HPDE6-E6E7 (cell line): ENCODE measurements at regions not wholly inside any gene's neighbourhood (a gene's known extent, or its start where the extent isn't known, plus 50 kb on each side); places are given as distances from the start of the nearest gene placed in this dataset.
A peak's percentile ranks its signal among the peaks of the same experiment; 100 is the strongest.
"Not testable (repeated sequence)": the region's sequence is repeated elsewhere in the genome, so short reads cannot be mapped to it uniquely, and the experiment has no call there.

Experiments used
- DNase-seq: peaks from one replicate; pipeline ENCODE4 v3.0.0; 2011; ENCODE audit warnings: missing footprints; ENCODE audit errors: extremely low spot score

GRCh38 chr13:110008816-110009215 is 222.4 kb upstream of the IRS2 start:
- DNase-seq: no peak

GRCh38 chr13:110006304-110006703 is 219.9 kb upstream of the IRS2 start:
- peak; percentile 55 for DNase-seq

- no peak for DNase-seq
Measured at GRCh38 chr13:110005563-110005962, 219.2 kb upstream of the IRS2 start.

GRCh38 chr13:110004814-110005213 is 218.4 kb upstream of the IRS2 start:
- no peak for DNase-seq

GRCh38 chr13:110001670-110002275 is 215.4 kb upstream of the IRS2 start:
- DNase-seq: no peak

GRCh38 chr13:110000534-110001345 is 214.4 kb upstream of the IRS2 start:
- DNase-seq: no peak

GRCh38 chr13:109999659-110000533 is 213.5 kb upstream of the IRS2 start:
- DNase-seq: no peak

- peak; percentile 74 for DNase-seq
Measured at GRCh38 chr13:109998684-109999533, 212.5 kb upstream of the IRS2 start.

GRCh38 chr13:109998037-109998436 is 211.7 kb upstream of the IRS2 start:
- no peak for DNase-seq

GRCh38 chr13:109997056-109997595 is 210.7 kb upstream of the IRS2 start:
- DNase-seq: not testable (repeated sequence)

GRCh38 chr13:109996404-109996960 is 210.1 kb upstream of the IRS2 start:
- no peak for DNase-seq

GRCh38 chr13:109995578-109995977 is 209.2 kb upstream of the IRS2 start:
- DNase-seq: no peak

- no peak for DNase-seq
Measured at GRCh38 chr13:109990296-109990695, 203.9 kb upstream of the IRS2 start.

- no peak for DNase-seq
Measured at GRCh38 chr13:109989686-109990085, 203.3 kb upstream of the IRS2 start.

GRCh38 chr13:109989155-109989554 is 202.8 kb upstream of the IRS2 start:
- no peak for DNase-seq

- no peak for DNase-seq
Measured at GRCh38 chr13:109986851-109987250, 200.5 kb upstream of the IRS2 start.

GRCh38 chr13:109985871-109986450 is 199.6 kb upstream of the IRS2 start:
- DNase-seq: no peak

- no peak for DNase-seq
Measured at GRCh38 chr13:109983447-109983846, 197.1 kb upstream of the IRS2 start.

- no peak for DNase-seq
Measured at GRCh38 chr13:109981000-109981399, 194.6 kb upstream of the IRS2 start.

- DNase-seq: not testable (repeated sequence)
Measured at GRCh38 chr13:109979676-109980075, 193.3 kb upstream of the IRS2 start.
